ENCODE measurements at regions not wholly inside any gene's neighbourhood (a gene's known extent, or its start where the extent isn't known, plus 50 kb on each side); places are given as distances from the start of the nearest gene placed in this dataset.
"Not testable (repeated sequence)": the region's sequence is repeated elsewhere in the genome, so short reads cannot be mapped to it uniquely, and the experiment has no call there.

GRCh38 chr16:51538707-51539498 is 387.8 kb upstream of the SALL1 start:
- no peaks in the 10 kb centered on the region for H3K27me3 Mint-ChIP-seq
- DNase-seq, result no peak
- H3K27ac Mint-ChIP-seq, result no peak overlapping the region
- H3K36me3 Mint-ChIP-seq (ENCODE audit: low read depth), result no peaks in the 10 kb centered on the region
- no peak overlapping the region for H3K4me3 Mint-ChIP-seq
- H3K4me1 Mint-ChIP-seq (ENCODE audit: low read depth), result no peaks in the 10 kb centered on the region
- peaks cover 10% of the 10 kb centered on the region for H3K9me3 Mint-ChIP-seq

- no peak overlapping the region for H3K4me3 Mint-ChIP-seq
- H3K9me3 Mint-ChIP-seq, result peaks cover 12% of the 10 kb centered on the region
- DNase-seq, result no peak
- H3K27me3 Mint-ChIP-seq, result no peaks in the 10 kb centered on the region
- no peaks in the 10 kb centered on the region for H3K36me3 Mint-ChIP-seq (ENCODE audit: low read depth)
- H3K27ac Mint-ChIP-seq, result no peak overlapping the region
- no peaks in the 10 kb centered on the region for H3K4me1 Mint-ChIP-seq (ENCODE audit: low read depth)
Measured at GRCh38 chr16:51535591-51535990, 384.5 kb upstream of the SALL1 start.

- H3K4me1 Mint-ChIP-seq (ENCODE audit: low read depth), result no peaks in the 10 kb centered on the region
- no peaks in the 10 kb centered on the region for H3K36me3 Mint-ChIP-seq (ENCODE audit: low read depth)
- no peak overlapping the region for H3K4me3 Mint-ChIP-seq
- no peaks in the 10 kb centered on the region for H3K27me3 Mint-ChIP-seq
- H3K9me3 Mint-ChIP-seq, result peaks cover 16% of the 10 kb centered on the region
- H3K27ac Mint-ChIP-seq, result no peak overlapping the region
- DNase-seq, result no peak
Measured at GRCh38 chr16:51532551-51532950, 381.5 kb upstream of the SALL1 start.

- no peaks in the 10 kb centered on the region for H3K27me3 Mint-ChIP-seq
Measured at GRCh38 chr16:51531271-51531670, 380.2 kb upstream of the SALL1 start.

GRCh38 chr16:51527349-51527748 is 376.3 kb upstream of the SALL1 start:
- H3K9me3 Mint-ChIP-seq, result peaks cover 26% of the 10 kb centered on the region
- DNase-seq, result no peak
- no peaks in the 10 kb centered on the region for H3K27me3 Mint-ChIP-seq
- no peaks in the 10 kb centered on the region for H3K36me3 Mint-ChIP-seq (ENCODE audit: low read depth)
- no peak overlapping the region for H3K4me3 Mint-ChIP-seq
- no peak overlapping the region for H3K27ac Mint-ChIP-seq
- H3K4me1 Mint-ChIP-seq (ENCODE audit: low read depth), result no peaks in the 10 kb centered on the region

More at GRCh38 chr16:51531271-51531670, 380.2 kb upstream of the SALL1 start:
- Mint-ChIP-seq H3K4me1 (ENCODE audit: low read depth) (no peaks in the 10 kb centered on the region), H3K27ac (no peak overlapping the region), H3K4me3 (no peak overlapping the region), H3K36me3 (ENCODE audit: low read depth) (no peaks in the 10 kb centered on the region), H3K9me3 (peaks cover 17% of the 10 kb centered on the region)
- no peak for DNase-seq

- no peaks in the 10 kb centered on the region for H3K27me3 Mint-ChIP-seq
- no peak for DNase-seq
- H3K9me3 Mint-ChIP-seq, result peaks cover 34% of the 10 kb centered on the region
- no peaks in the 10 kb centered on the region for H3K4me1 Mint-ChIP-seq (ENCODE audit: low read depth)
- H3K27ac Mint-ChIP-seq, result no peak overlapping the region
- no peak overlapping the region for H3K4me3 Mint-ChIP-seq
- H3K36me3 Mint-ChIP-seq (ENCODE audit: low read depth), result no peaks in the 10 kb centered on the region
Measured at GRCh38 chr16:51526621-51527020, 375.6 kb upstream of the SALL1 start.

- DNase-seq, result no peak
- H3K4me1 Mint-ChIP-seq (ENCODE audit: low read depth), result no peaks in the 10 kb centered on the region
Measured at GRCh38 chr16:51524555-51525373, 373.7 kb upstream of the SALL1 start.

GRCh38 chr16:51524070-51524469 is 373.0 kb upstream of the SALL1 start:
- peaks cover 39% of the 10 kb centered on the region for H3K9me3 Mint-ChIP-seq
- no peak overlapping the region for H3K4me3 Mint-ChIP-seq
- no peaks in the 10 kb centered on the region for H3K36me3 Mint-ChIP-seq (ENCODE audit: low read depth)

More at GRCh38 chr16:51524555-51525373, 373.7 kb upstream of the SALL1 start:
- H3K9me3 Mint-ChIP-seq, result peaks cover 39% of the 10 kb centered on the region
- no peak overlapping the region for H3K4me3 Mint-ChIP-seq
- H3K27me3 Mint-ChIP-seq, result no peaks in the 10 kb centered on the region
- H3K27ac Mint-ChIP-seq, result no peak overlapping the region
- H3K36me3 Mint-ChIP-seq (ENCODE audit: low read depth), result no peaks in the 10 kb centered on the region

GRCh38 chr16:51523400-51523799 is 372.3 kb upstream of the SALL1 start:
- no peaks in the 10 kb centered on the region for H3K27me3 Mint-ChIP-seq
- no peaks in the 10 kb centered on the region for H3K4me1 Mint-ChIP-seq (ENCODE audit: low read depth)
- H3K4me3 Mint-ChIP-seq, result no peak overlapping the region
- H3K27ac Mint-ChIP-seq, result no peak overlapping the region
- DNase-seq, result no peak
- peaks cover 35% of the 10 kb centered on the region for H3K9me3 Mint-ChIP-seq
- H3K36me3 Mint-ChIP-seq (ENCODE audit: low read depth), result no peaks in the 10 kb centered on the region

More at GRCh38 chr16:51524070-51524469, 373.0 kb upstream of the SALL1 start:
- DNase-seq, result no peak
- no peaks in the 10 kb centered on the region for H3K27me3 Mint-ChIP-seq
- H3K4me1 Mint-ChIP-seq (ENCODE audit: low read depth), result no peaks in the 10 kb centered on the region
- no peak overlapping the region for H3K27ac Mint-ChIP-seq

GRCh38 chr16:51522902-51523301 is 371.8 kb upstream of the SALL1 start:
- H3K9me3 Mint-ChIP-seq, result peaks cover 35% of the 10 kb centered on the region

GRCh38 chr16:51516960-51517359 is 365.9 kb upstream of the SALL1 start:
- not testable (repeated sequence) for H3K27me3 Mint-ChIP-seq; H3K36me3 Mint-ChIP-seq (ENCODE audit: low read depth); H3K4me3 Mint-ChIP-seq; H3K27ac Mint-ChIP-seq; H3K4me1 Mint-ChIP-seq (ENCODE audit: low read depth); DNase-seq
- peaks cover 17% of the 10 kb centered on the region for H3K9me3 Mint-ChIP-seq

More at GRCh38 chr16:51522902-51523301, 371.8 kb upstream of the SALL1 start:
- H3K4me1 Mint-ChIP-seq (ENCODE audit: low read depth), result no peaks in the 10 kb centered on the region
- H3K4me3 Mint-ChIP-seq, result no peak overlapping the region
- no peak overlapping the region for H3K27ac Mint-ChIP-seq
- no peaks in the 10 kb centered on the region for H3K27me3 Mint-ChIP-seq
- DNase-seq, result no peak
- no peaks in the 10 kb centered on the region for H3K36me3 Mint-ChIP-seq (ENCODE audit: low read depth)

- Mint-ChIP-seq H3K9me3 (peaks cover 18% of the 10 kb centered on the region), H3K27ac (no peak overlapping the region), H3K36me3 (ENCODE audit: low read depth) (no peaks in the 10 kb centered on the region), H3K27me3 (no peaks in the 10 kb centered on the region), H3K4me1 (ENCODE audit: low read depth) (no peaks in the 10 kb centered on the region), H3K4me3 (no peak overlapping the region)
- DNase-seq, result no peak
Measured at GRCh38 chr16:51510416-51510815, 359.3 kb upstream of the SALL1 start.

- no peaks in the 10 kb centered on the region for H3K27me3 Mint-ChIP-seq
- DNase-seq, result no peak
- no peak overlapping the region for H3K27ac Mint-ChIP-seq
- H3K4me3 Mint-ChIP-seq, result no peak overlapping the region
- no peaks in the 10 kb centered on the region for H3K36me3 Mint-ChIP-seq (ENCODE audit: low read depth)
- no peaks in the 10 kb centered on the region for H3K4me1 Mint-ChIP-seq (ENCODE audit: low read depth)
- peaks cover 15% of the 10 kb centered on the region for H3K9me3 Mint-ChIP-seq
Measured at GRCh38 chr16:51509336-51509735, 358.3 kb upstream of the SALL1 start.

- Mint-ChIP-seq H3K27ac (no peak overlapping the region), H3K36me3 (ENCODE audit: low read depth) (no peaks in the 10 kb centered on the region), H3K4me3 (no peak overlapping the region), H3K27me3 (no peaks in the 10 kb centered on the region), H3K9me3 (peaks cover 17% of the 10 kb centered on the region), H3K4me1 (ENCODE audit: low read depth) (no peaks in the 10 kb centered on the region)
- no peak for DNase-seq
Measured at GRCh38 chr16:51508490-51509212, 357.6 kb upstream of the SALL1 start.
